ENCODE measurements at regions not wholly inside any gene's neighbourhood (a gene's known extent, or its start where the extent isn't known, plus 50 kb on each side); places are given as distances from the start of the nearest gene placed in this dataset.

DNA sequence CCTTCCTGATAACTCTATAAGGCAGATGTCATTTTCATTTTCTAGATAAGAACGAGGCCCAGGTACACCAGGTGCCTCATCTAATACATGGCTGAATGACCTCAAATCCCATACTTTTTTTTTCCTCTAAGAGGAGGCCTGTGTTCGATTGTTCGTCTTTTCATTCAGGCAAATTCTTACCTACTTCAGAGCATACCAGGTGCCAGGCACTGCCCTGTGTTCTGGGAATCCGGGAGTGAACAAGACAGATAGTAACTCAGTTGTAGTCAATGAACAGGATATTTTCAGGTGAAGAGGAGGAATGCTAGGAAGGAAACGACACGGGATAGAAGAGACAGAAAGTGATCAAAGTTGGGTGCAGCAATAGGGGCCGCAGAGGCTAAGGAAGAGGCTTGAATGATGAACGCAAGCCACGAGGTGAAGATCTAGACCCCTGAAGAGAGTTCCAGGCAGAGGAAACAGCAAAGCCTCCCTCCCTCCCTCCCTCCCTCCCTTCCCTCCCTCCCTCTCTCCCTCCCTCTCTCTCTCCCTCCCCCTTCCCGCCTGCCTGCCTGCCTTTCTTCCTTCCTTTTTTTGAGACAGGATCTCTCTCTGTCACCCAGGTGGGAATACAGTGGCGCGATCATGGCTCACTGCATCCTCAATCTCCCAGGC is 150.1 kb upstream of the ZNF217 start:
- TF ChIP-seq YY1 (IDR thresholded peaks at IDR 0.05; ENCODE audit: insufficient read depth, insufficient read length): no peak
- TF ChIP-seq SUZ12 (IDR thresholded peaks at IDR 0.05; ENCODE audit: extremely low read depth, insufficient read depth, insufficient read length): no peak
